ENCODE measurements at regions not wholly inside any gene's neighbourhood (a gene's known extent, or its start where the extent isn't known, plus 50 kb on each side); places are given as distances from the start of the nearest gene placed in this dataset.

DNA sequence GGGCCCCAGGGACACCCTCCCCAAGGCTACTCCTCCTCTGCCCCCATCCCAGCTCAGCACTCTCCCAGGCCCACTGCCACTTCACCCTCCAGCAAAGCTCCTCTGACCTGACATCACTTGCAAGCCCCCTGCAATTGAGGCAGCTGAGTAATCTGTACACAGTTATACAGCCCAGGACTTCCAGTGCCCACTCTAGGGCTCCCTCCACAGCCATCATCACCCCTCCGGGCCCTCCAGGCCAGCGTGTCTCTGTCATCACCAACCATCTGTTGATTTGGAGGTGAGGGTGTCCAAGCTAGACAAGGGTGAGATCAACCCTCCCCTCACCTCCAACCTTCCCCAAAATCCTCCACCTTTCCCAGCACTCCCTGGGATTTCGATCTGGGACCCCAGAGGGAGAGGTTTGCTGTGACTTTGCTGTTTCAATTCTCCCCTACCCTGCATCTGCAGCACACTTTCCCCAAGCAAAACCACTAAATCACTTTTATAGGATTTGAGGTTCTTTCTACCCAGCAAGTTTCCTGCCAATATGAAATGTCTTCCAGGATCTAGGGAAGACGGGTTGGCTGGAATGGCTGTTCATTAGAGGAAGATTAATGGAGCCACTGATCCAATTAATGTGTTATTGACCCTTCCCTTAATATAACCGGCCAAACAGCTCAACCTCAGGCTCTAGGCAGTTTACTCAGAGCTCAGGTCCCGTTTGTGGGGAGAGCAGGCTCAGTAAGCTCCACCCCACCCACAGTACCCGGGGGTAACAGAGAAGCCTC is 92.9 kb downstream of the CHST1 start:
- no peaks in the 10 kb centered on the region for H3K36me3 Mint-ChIP-seq (ENCODE audit: low read depth)
- H3K27ac Mint-ChIP-seq: no peak overlapping the region
- H3K9me3 Mint-ChIP-seq: no peaks in the 10 kb centered on the region
- DNase-seq: no peak
- TF ChIP-seq, protein P1, sequence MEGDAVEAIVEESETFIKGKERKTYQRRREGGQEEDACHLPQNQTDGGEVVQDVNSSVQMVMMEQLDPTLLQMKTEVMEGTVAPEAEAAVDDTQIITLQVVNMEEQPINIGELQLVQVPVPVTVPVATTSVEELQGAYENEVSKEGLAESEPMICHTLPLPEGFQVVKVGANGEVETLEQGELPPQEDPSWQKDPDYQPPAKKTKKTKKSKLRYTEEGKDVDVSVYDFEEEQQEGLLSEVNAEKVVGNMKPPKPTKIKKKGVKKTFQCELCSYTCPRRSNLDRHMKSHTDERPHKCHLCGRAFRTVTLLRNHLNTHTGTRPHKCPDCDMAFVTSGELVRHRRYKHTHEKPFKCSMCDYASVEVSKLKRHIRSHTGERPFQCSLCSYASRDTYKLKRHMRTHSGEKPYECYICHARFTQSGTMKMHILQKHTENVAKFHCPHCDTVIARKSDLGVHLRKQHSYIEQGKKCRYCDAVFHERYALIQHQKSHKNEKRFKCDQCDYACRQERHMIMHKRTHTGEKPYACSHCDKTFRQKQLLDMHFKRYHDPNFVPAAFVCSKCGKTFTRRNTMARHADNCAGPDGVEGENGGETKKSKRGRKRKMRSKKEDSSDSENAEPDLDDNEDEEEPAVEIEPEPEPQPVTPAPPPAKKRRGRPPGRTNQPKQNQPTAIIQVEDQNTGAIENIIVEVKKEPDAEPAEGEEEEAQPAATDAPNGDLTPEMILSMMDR (IDR thresholded peaks at IDR 0.05): no peak
- H3K4me1 Mint-ChIP-seq: no peaks in the 10 kb centered on the region
- H3K4me3 Mint-ChIP-seq: no peak overlapping the region
- H3K27me3 Mint-ChIP-seq (ENCODE audit: low read depth, poor library complexity): peaks cover 4% of the 10 kb centered on the region

DNA sequence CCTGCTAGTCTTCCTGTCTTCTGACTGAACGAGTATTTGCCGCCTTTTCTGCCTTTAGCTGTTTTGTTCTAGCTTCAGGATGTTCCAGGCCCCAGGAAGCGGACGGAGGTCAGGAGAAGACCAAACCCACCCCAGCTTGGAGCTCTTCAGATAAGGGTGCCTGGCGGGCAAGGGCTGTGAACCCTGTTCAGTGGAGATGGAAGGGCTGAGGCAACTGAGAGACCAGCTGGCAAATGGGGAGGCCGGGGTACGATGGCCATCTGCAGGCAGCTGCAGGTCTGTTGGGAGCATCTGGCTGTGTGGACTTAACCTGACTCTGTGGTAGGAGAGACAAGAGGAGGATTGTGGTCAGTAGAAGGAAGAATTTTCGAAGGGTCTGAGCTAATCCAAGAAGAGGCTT is 95.6 kb downstream of the CHST1 start:
- H3K27ac Mint-ChIP-seq: no peak overlapping the region
- H3K4me3 Mint-ChIP-seq: no peak overlapping the region
- no peaks in the 10 kb centered on the region for H3K9me3 Mint-ChIP-seq
- TF ChIP-seq, protein P1 (IDR thresholded peaks at IDR 0.05): no peak
- no peak for DNase-seq
- H3K4me1 Mint-ChIP-seq: no peaks in the 10 kb centered on the region
- H3K27me3 Mint-ChIP-seq (ENCODE audit: low read depth, poor library complexity): peaks cover 9% of the 10 kb centered on the region
- no peaks in the 10 kb centered on the region for H3K36me3 Mint-ChIP-seq (ENCODE audit: low read depth)

DNA sequence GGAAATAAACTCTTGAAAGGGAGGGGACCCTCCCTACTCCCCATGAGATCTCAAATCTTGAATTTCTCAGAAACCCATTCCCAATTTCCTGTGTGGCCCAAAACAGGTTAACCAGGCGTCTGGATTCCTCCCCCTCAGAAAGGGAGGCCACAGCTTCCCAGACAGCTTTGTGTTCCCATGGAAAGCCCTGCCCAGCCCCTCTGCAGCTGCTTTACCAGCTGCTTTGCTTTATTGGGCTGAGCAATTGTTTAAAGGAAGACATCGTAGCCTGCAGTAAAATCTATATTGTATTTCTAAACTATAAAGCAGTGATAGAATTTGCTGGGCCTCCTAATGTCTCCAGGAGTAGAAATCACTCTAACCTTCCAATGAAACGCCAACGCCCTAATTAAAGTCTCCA is 97.4 kb downstream of the CHST1 start:
- Mint-ChIP-seq H3K27me3 (ENCODE audit: low read depth, poor library complexity) (peaks cover 17% of the 10 kb centered on the region), H3K4me3 (no peak overlapping the region), H3K36me3 (ENCODE audit: low read depth) (no peaks in the 10 kb centered on the region), H3K9me3 (no peaks in the 10 kb centered on the region), H3K27ac (no peak overlapping the region), H3K4me1 (no peaks in the 10 kb centered on the region)
- TF ChIP-seq, protein P1 (IDR thresholded peaks at IDR 0.05): no peak
- no peak for DNase-seq

DNA sequence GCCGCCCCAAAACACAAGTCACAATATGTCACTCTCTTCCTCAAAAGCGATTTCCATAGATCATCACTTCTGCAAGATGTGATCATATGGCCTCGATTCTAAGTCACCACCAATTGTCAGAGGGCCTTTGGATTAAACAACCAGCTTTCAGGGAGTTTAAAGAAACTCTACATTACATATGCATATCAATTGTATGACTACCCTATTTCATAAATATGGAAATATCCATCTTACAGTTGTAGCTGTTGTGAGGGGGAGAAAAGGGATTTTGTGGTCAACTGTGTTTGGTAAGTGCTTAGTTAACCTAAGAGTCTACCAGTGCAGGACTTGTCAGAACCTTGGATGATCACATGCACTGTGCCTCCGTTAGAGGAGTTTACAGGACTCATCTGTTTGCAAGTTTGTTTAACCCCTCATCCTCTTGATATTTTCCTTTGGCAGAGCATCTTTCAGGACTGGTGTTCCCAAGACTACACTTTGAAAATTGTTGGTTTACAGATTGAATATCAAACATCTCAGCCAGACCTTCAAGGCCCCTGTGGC is 99.9 kb downstream of the CHST1 start:
- H3K4me3 Mint-ChIP-seq: no peak overlapping the region
- no peaks in the 10 kb centered on the region for H3K36me3 Mint-ChIP-seq (ENCODE audit: low read depth)
- no peaks in the 10 kb centered on the region for H3K9me3 Mint-ChIP-seq
- peaks cover 26% of the 10 kb centered on the region for H3K27me3 Mint-ChIP-seq (ENCODE audit: low read depth, poor library complexity)
- no peak overlapping the region for H3K27ac Mint-ChIP-seq
- TF ChIP-seq, protein P1 (IDR thresholded peaks at IDR 0.05): no peak
- DNase-seq: no peak
- H3K4me1 Mint-ChIP-seq: peaks cover 3% of the 10 kb centered on the region

DNA sequence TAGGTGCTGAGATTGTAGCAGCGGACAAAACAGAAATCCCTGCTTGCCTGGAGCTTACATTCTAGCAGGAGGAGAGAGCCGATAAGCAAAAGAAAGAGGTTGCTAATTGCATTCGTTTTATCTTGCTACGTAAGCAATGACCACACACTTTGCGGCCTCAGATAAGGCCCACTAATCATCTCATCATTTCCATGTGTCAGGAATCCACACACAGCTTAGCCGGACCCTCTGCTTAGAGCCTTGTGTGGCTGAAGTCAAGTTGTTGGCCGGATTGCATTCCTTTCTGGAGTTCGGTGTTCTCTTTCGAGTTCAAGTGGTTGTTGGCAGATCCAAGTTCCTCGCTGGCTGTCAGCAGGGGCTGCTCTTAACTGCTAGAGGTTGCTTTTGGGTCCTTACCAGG is 101.6 kb downstream of the CHST1 start:
- H3K27ac Mint-ChIP-seq: no peak overlapping the region
- no peaks in the 10 kb centered on the region for H3K9me3 Mint-ChIP-seq
- no peak for DNase-seq
- no peaks in the 10 kb centered on the region for H3K36me3 Mint-ChIP-seq (ENCODE audit: low read depth)
- no peak overlapping the region for H3K4me3 Mint-ChIP-seq
- peaks cover 25% of the 10 kb centered on the region for H3K27me3 Mint-ChIP-seq (ENCODE audit: low read depth, poor library complexity)
- H3K4me1 Mint-ChIP-seq: peaks cover 11% of the 10 kb centered on the region
- TF ChIP-seq, protein P1 (IDR thresholded peaks at IDR 0.05): no peak

DNA sequence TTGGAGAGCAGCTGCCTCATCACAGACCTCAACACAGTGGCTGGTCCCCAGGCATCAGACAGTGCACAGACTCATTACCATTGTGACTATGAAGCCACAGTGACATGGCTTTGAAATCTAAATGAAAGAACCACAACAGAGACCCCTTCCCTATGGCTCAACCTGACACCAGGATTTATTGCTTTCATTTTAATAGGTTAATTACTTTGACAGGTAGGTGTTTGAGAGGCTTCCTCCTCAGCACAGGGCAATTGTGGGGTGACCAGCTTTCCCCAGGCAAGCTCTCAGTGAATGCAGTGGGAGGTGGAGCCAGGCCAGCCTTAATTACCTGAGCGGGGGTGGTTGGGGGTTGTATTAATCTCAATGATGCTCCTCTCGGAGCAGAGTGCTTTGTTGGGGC is 102.3 kb downstream of the CHST1 start:
- Mint-ChIP-seq H3K27me3 (ENCODE audit: low read depth, poor library complexity) (peaks cover 25% of the 10 kb centered on the region), H3K36me3 (ENCODE audit: low read depth) (no peaks in the 10 kb centered on the region), H3K4me1 (peaks cover 11% of the 10 kb centered on the region), H3K4me3 (no peak overlapping the region), H3K9me3 (no peaks in the 10 kb centered on the region), H3K27ac (no peak overlapping the region)
- DNase-seq: no peak
- TF ChIP-seq, protein P1 (IDR thresholded peaks at IDR 0.05): no peak

Measured in nephron progenitor cell (in vitro differentiated cells).